DOHH2 (cell line): ENCODE measurements at regions not wholly inside any gene's neighbourhood (a gene's known extent, or its start where the extent isn't known, plus 50 kb on each side); places are given as distances from the start of the nearest gene placed in this dataset.

Source experiments
- H3F3A ChIP-seq: fragments of 200-600 bp; sonication (generic), shearing (Covaris generic); 2 replicates; pipeline ENCODE4 v1.6.0; 2016; ENCODE audit warnings: antibody characterized with exemption, mild to moderate bottlenecking; ENCODE audit not compliant: control insufficient read depth, insufficient read depth
- H3K27ac ChIP-seq: fragments of 200-600 bp; sonication (generic); 2 replicates; pipeline ENCODE4 v1.5.1; 2014; ENCODE audit warnings: low read depth, mild to moderate bottlenecking, low read length, moderate library complexity
- H3K27me3 ChIP-seq: fragments of 200-600 bp; sonication (generic); 2 replicates; pipeline ENCODE4 v1.6.1; 2014; ENCODE audit warnings: mild to moderate bottlenecking, low read length, mixed read lengths; ENCODE audit not compliant: control insufficient read depth
- H3K36me3 ChIP-seq: fragments of 200-600 bp; sonication (generic); 2 replicates; pipeline ENCODE4 v1.6.1; 2014; ENCODE audit warnings: mild to moderate bottlenecking, low read length, moderate library complexity, mixed read lengths; ENCODE audit not compliant: control insufficient read depth
- H3K4me1 ChIP-seq: fragments of 200-600 bp; sonication (generic); 2 replicates; pipeline ENCODE4 v1.6.1; 2014; ENCODE audit warnings: mild to moderate bottlenecking, low read length, mixed read lengths; ENCODE audit not compliant: control insufficient read depth
- H3K4me2 ChIP-seq: fragments of 200-600 bp; sonication (generic); 2 replicates; pipeline ENCODE4 v1.6.0; 2014; ENCODE audit warnings: mild to moderate bottlenecking, low read length, moderate library complexity
- H3K4me3 ChIP-seq: fragments of 200-600 bp; sonication (generic); 2 replicates; pipeline ENCODE4 v1.5.1; 2014; ENCODE audit warnings: mild to moderate bottlenecking, low read length, mixed read lengths
- H3K79me2 ChIP-seq: fragments of 200-600 bp; sonication (generic); 2 replicates; pipeline ENCODE4 v1.6.1; 2014; ENCODE audit warnings: mild to moderate bottlenecking, low read length, mixed read lengths; ENCODE audit not compliant: control insufficient read depth
- H3K9me2 ChIP-seq: fragments of 200-600 bp; sonication (generic); replicated peaks from 2 replicates; pipeline ENCODE4 v1.6.1; 2014; ENCODE audit warnings: mild to moderate bottlenecking, low read length, mixed read lengths; ENCODE audit not compliant: control insufficient read depth
- H3K9me3 ChIP-seq: fragments of 200-600 bp; sonication (generic); 2 replicates; pipeline ENCODE4 v1.6.1; 2014; ENCODE audit warnings: antibody characterized with exemption, low read length, mixed read lengths; ENCODE audit not compliant: control insufficient read depth, insufficient read depth
- H4K20me1 ChIP-seq: fragments of 200-600 bp; sonication (generic); 2 replicates; pipeline ENCODE4 v1.6.0; 2014; ENCODE audit warnings: low read depth, mild to moderate bottlenecking, antibody characterized with exemption, low read length, moderate library complexity; ENCODE audit not compliant: control insufficient read depth, insufficient read depth
- EZH2phosphoT487 ChIP-seq: fragments of 200-600 bp; sonication (generic); IDR thresholded peaks from 2 replicates; pipeline ENCODE4 v1.6.1; 2017; ENCODE audit warnings: borderline replicate concordance, mild to moderate bottlenecking, antibody characterized with exemption, low read length, moderate library complexity, mixed read lengths
- TF ChIP-seq, protein P1 (sequence below): fragments of 200-600 bp; sonication (generic); IDR thresholded peaks from one replicate; pipeline ENCODE4 v1.5.1; 2014; ENCODE audit warnings: antibody characterized with exemption, mild to moderate bottlenecking, low read depth, low read length; ENCODE audit not compliant: poor library complexity, severe bottlenecking

DNA sequence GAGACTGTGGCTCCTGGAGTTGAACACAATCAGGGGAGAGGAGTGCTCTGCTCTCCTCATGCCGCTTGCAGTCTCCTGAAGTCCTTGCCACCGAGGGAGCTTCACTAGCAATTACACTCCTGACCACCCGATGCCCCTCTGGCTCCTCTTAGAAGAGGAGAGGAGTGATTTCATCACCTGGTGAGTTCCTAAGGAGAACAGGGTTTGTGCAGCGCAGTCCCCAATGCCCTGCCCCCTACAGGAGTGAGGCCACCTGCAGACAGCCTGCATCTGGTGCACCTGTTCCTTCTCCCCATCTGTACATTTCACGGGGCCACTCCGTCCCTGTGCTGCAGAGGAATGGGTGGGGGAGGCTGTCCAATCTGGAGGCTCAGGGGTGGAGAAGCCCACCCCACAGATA lies 267.2 kb downstream of the HRH4 start:
- Histone ChIP-seq H3K27me3 (no peaks in the 10 kb centered on the region; the same call in 1 of the 2 replicates), H3K4me3 (no peak overlapping the region), H4K20me1 (no peaks in the 10 kb centered on the region), H3K27ac (no peak overlapping the region), H3K9me2 (no peaks in the 10 kb centered on the region), H3K4me1 (no peaks in the 10 kb centered on the region), H3K9me3 (no peaks in the 10 kb centered on the region), H3K36me3 (no peaks in the 10 kb centered on the region), H3F3A (no peaks in the 10 kb centered on the region), H3K79me2 (no peaks in the 10 kb centered on the region), H3K4me2 (no peak overlapping the region)
- TF ChIP-seq EZH2phosphoT487, result no peak
- TF ChIP-seq, protein P1, sequence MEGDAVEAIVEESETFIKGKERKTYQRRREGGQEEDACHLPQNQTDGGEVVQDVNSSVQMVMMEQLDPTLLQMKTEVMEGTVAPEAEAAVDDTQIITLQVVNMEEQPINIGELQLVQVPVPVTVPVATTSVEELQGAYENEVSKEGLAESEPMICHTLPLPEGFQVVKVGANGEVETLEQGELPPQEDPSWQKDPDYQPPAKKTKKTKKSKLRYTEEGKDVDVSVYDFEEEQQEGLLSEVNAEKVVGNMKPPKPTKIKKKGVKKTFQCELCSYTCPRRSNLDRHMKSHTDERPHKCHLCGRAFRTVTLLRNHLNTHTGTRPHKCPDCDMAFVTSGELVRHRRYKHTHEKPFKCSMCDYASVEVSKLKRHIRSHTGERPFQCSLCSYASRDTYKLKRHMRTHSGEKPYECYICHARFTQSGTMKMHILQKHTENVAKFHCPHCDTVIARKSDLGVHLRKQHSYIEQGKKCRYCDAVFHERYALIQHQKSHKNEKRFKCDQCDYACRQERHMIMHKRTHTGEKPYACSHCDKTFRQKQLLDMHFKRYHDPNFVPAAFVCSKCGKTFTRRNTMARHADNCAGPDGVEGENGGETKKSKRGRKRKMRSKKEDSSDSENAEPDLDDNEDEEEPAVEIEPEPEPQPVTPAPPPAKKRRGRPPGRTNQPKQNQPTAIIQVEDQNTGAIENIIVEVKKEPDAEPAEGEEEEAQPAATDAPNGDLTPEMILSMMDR, result peak; percentile 23

DNA sequence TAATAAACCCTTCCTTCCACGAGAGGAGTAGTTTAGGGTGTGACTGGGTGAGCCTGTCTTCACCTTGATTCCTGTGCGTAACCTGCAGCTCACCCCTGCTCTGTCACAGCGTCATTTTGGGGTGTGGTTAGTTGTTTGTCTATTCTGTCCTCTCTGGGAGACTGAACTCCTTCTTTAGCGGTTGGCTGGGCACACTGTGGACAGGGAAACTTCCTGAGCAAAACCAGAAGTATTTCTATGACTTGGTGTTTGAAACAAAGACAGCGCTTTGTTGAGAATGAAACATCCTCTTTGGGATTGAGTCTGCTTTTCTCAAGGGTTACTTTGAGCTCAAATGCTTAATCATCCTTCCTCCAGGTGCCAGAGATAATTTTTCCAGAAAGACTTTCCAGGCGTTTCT lies 270.7 kb downstream of the HRH4 start:
- H3K79me2 ChIP-seq, result no peaks in the 10 kb centered on the region
- H3K9me2 ChIP-seq, result no peaks in the 10 kb centered on the region
- no peaks in the 10 kb centered on the region for H3K36me3 ChIP-seq
- H3K4me2 ChIP-seq, result no peak overlapping the region
- no peak overlapping the region for H3K27ac ChIP-seq
- H3K27me3 ChIP-seq, result no peaks in the 10 kb centered on the region; the same call in 1 of the 2 replicates
- H3F3A ChIP-seq, result no peaks in the 10 kb centered on the region
- no peaks in the 10 kb centered on the region for H4K20me1 ChIP-seq
- no peaks in the 10 kb centered on the region for H3K4me1 ChIP-seq
- TF ChIP-seq EZH2phosphoT487, result no peak
- TF ChIP-seq, protein P1, result no peak
- H3K9me3 ChIP-seq, result 0 out of 2 replicates have a peak, but pooled peaks cover 6% of the 10 kb centered on the region
- H3K4me3 ChIP-seq, result no peak overlapping the region

- H3K36me3 ChIP-seq, result no peaks in the 10 kb centered on the region
- H3K4me3 ChIP-seq, result no peak overlapping the region
- no peaks in the 10 kb centered on the region; the same call in 1 of the 2 replicates for H3K27me3 ChIP-seq
- no peaks in the 10 kb centered on the region for H3F3A ChIP-seq
- no peak overlapping the region for H3K27ac ChIP-seq
- no peaks in the 10 kb centered on the region for H3K79me2 ChIP-seq
- no peak overlapping the region for H3K4me2 ChIP-seq
- H3K9me3 ChIP-seq, result 0 out of 2 replicates have a peak, but pooled peaks cover 6% of the 10 kb centered on the region
- TF ChIP-seq EZH2phosphoT487, result no peak
- TF ChIP-seq, protein P1, result no peak
- no peaks in the 10 kb centered on the region for H3K4me1 ChIP-seq
- H4K20me1 ChIP-seq, result no peaks in the 10 kb centered on the region
- H3K9me2 ChIP-seq, result no peaks in the 10 kb centered on the region
These were observed 271.5 kb downstream of the HRH4 start for GRCh38 chr18:24731981-24732380.
